OCI-LY1 (cell line): ENCODE measurements at regions not wholly inside any gene's neighbourhood (a gene's known extent, or its start where the extent isn't known, plus 50 kb on each side); places are given as distances from the start of the nearest gene placed in this dataset.

Experiments used
- H2AFZ ChIP-seq: fragments of 200-600 bp; sonication (generic), shearing (Covaris generic); 2 replicates; pipeline ENCODE4 v1.6.0; 2014; ENCODE audit warnings: antibody characterized with exemption, mild to moderate bottlenecking, low read length
- H3F3A ChIP-seq: fragments of 200-600 bp; sonication (generic), shearing (Covaris generic); 2 replicates; pipeline ENCODE4 v1.6.0; 2014; ENCODE audit warnings: mild to moderate bottlenecking, antibody characterized with exemption, low read length, moderate library complexity; ENCODE audit not compliant: insufficient read depth
- H3K27ac ChIP-seq: fragments of 200-600 bp; sonication (generic); 2 replicates; pipeline ENCODE4 v1.5.1; 2014; ENCODE audit warnings: low read length, mixed run types, mild to moderate bottlenecking, low read depth; ENCODE audit not compliant: poor library complexity, severe bottlenecking
- H3K27me3 ChIP-seq: fragments of 200-600 bp; sonication (generic); 2 replicates; pipeline ENCODE4 v1.6.0; 2014; ENCODE audit warnings: antibody characterized with exemption, mild to moderate bottlenecking, low read length, moderate library complexity; ENCODE audit not compliant: insufficient read depth
- H3K36me3 ChIP-seq: fragments of 200-600 bp; sonication (generic); 2 replicates; pipeline ENCODE4 v1.6.1; 2014; ENCODE audit warnings: mild to moderate bottlenecking, antibody characterized with exemption, low read length, moderate library complexity, mixed read lengths; ENCODE audit not compliant: insufficient read depth
- H3K4me1 ChIP-seq: fragments of 200-600 bp; sonication (generic); 2 replicates; pipeline ENCODE4 v1.5.1; 2014; ENCODE audit warnings: mild to moderate bottlenecking, low read length, moderate library complexity; ENCODE audit not compliant: insufficient read depth, severe bottlenecking
- H3K4me2 ChIP-seq: fragments of 200-600 bp; sonication (generic), shearing (Covaris generic); 2 replicates; pipeline ENCODE4 v1.6.1; 2014; ENCODE audit warnings: low read length
- H3K4me3 ChIP-seq: fragments of 200-600 bp; sonication (generic); 2 replicates; pipeline ENCODE4 v1.5.1; 2014; ENCODE audit warnings: low read length, low read depth, mild to moderate bottlenecking, mixed read lengths; ENCODE audit not compliant: poor library complexity, severe bottlenecking
- H3K79me2 ChIP-seq: fragments of 200-600 bp; shearing (Covaris generic); 2 replicates; pipeline ENCODE4 v1.6.1; 2016; ENCODE audit warnings: mixed run types, low read length, mixed read lengths; ENCODE audit not compliant: insufficient read depth
- H3K9ac ChIP-seq: fragments of 200-600 bp; sonication (generic), shearing (Covaris generic); 2 replicates; pipeline ENCODE4 v1.6.1; 2014; ENCODE audit warnings: mild to moderate bottlenecking, low read length, mixed read lengths
- H3K9me2 ChIP-seq: fragments of 200-600 bp; sonication (generic), shearing (Covaris generic); 2 replicates; pipeline ENCODE4 v1.6.1; 2014; ENCODE audit warnings: low read depth, mild to moderate bottlenecking, low read length, mixed read lengths
- H3K9me3 ChIP-seq: fragments of 200-600 bp; shearing (Covaris generic); 2 replicates; pipeline ENCODE4 v1.6.1; 2014; ENCODE audit warnings: low read length, mixed read lengths
- H4K20me1 ChIP-seq: fragments of 200-600 bp; sonication (generic), shearing (Covaris generic); 2 replicates; pipeline ENCODE4 v1.6.0; 2016; ENCODE audit warnings: mild to moderate bottlenecking, low read length; ENCODE audit not compliant: insufficient read depth
- EZH2 ChIP-seq: fragments of 200-600 bp; sonication (generic), shearing (Covaris generic); IDR thresholded peaks from 2 replicates; pipeline ENCODE4 v1.8.0; 2017; ENCODE audit warnings: borderline replicate concordance, mixed run types, mild to moderate bottlenecking, antibody characterized with exemption, low read length, moderate library complexity, mixed read lengths
- TF ChIP-seq, protein P1 (sequence below): fragments of 200-600 bp; sonication (generic), shearing (Covaris generic); IDR thresholded peaks from 2 replicates; pipeline ENCODE4 v1.5.1; 2017; ENCODE audit warnings: mild to moderate bottlenecking, antibody characterized with exemption, low read length, moderate library complexity, mixed read lengths

DNA sequence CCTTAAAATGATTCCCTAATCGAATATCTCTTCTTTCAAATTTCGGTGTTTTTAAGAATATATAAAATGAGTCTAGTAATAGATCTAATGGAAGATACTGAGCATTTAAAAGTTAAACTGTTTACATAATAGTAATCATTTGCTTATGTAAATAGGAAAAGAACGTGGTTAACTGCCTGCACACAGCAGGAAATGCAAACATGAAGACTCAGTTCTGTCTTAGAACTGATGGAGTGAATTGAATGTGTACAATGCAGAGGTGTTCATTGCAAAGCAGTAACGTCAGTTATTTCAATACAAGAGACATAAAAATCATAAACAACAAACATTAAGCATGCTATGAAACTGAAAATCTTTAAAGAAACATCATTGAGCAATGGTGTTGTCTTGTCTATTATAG lies 359.4 kb upstream of the ADAMTS5 start:
- no peaks in the 10 kb centered on the region for H3K9me3 ChIP-seq
- H3K27me3 ChIP-seq: no peaks in the 10 kb centered on the region
- H3F3A ChIP-seq: no peaks in the 10 kb centered on the region
- H3K4me1 ChIP-seq: no peaks in the 10 kb centered on the region
- no peak overlapping the region for H2AFZ ChIP-seq
- H3K9ac ChIP-seq: no peak overlapping the region
- H4K20me1 ChIP-seq: no peaks in the 10 kb centered on the region
- H3K4me2 ChIP-seq: no peak overlapping the region
- no peak overlapping the region for H3K27ac ChIP-seq
- no peaks in the 10 kb centered on the region for H3K36me3 ChIP-seq
- no peak overlapping the region for H3K4me3 ChIP-seq
- TF ChIP-seq, protein P1, sequence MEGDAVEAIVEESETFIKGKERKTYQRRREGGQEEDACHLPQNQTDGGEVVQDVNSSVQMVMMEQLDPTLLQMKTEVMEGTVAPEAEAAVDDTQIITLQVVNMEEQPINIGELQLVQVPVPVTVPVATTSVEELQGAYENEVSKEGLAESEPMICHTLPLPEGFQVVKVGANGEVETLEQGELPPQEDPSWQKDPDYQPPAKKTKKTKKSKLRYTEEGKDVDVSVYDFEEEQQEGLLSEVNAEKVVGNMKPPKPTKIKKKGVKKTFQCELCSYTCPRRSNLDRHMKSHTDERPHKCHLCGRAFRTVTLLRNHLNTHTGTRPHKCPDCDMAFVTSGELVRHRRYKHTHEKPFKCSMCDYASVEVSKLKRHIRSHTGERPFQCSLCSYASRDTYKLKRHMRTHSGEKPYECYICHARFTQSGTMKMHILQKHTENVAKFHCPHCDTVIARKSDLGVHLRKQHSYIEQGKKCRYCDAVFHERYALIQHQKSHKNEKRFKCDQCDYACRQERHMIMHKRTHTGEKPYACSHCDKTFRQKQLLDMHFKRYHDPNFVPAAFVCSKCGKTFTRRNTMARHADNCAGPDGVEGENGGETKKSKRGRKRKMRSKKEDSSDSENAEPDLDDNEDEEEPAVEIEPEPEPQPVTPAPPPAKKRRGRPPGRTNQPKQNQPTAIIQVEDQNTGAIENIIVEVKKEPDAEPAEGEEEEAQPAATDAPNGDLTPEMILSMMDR: no peak
- no peak for TF ChIP-seq EZH2
- no peaks in the 10 kb centered on the region for H3K79me2 ChIP-seq
- no peaks in the 10 kb centered on the region for H3K9me2 ChIP-seq

DNA sequence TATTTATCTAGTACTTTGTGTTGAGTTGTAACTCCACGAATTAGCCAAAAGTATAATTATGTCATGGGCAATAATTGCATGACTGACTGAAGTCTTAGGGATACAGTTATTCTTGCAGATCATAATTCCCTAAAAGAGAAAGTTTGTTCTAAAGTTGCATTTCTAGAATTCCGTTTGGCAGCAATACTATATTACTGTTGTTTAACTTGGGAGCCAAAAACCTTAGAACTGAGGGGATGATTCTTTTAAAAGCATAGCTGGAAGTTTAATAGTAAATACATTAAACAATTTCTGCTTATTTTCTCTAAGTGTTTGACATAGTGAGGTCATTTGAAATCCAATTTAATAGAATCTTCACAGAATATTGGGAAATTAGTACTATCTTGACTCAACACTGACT lies 356.4 kb upstream of the ADAMTS5 start:
- TF ChIP-seq EZH2: no peak
- TF ChIP-seq, protein P1: no peak
- H3K4me2 ChIP-seq: no peak overlapping the region
- no peak overlapping the region for H3K4me3 ChIP-seq
- H4K20me1 ChIP-seq: no peaks in the 10 kb centered on the region
- H3K36me3 ChIP-seq: no peaks in the 10 kb centered on the region
- no peaks in the 10 kb centered on the region for H3K27me3 ChIP-seq
- H3K27ac ChIP-seq: no peak overlapping the region
- H3K79me2 ChIP-seq: no peaks in the 10 kb centered on the region
- no peak overlapping the region for H2AFZ ChIP-seq
- no peaks in the 10 kb centered on the region for H3K9me3 ChIP-seq
- no peak overlapping the region for H3K9ac ChIP-seq
- H3K9me2 ChIP-seq: no peaks in the 10 kb centered on the region
- no peaks in the 10 kb centered on the region for H3F3A ChIP-seq
- H3K4me1 ChIP-seq: no peaks in the 10 kb centered on the region

DNA sequence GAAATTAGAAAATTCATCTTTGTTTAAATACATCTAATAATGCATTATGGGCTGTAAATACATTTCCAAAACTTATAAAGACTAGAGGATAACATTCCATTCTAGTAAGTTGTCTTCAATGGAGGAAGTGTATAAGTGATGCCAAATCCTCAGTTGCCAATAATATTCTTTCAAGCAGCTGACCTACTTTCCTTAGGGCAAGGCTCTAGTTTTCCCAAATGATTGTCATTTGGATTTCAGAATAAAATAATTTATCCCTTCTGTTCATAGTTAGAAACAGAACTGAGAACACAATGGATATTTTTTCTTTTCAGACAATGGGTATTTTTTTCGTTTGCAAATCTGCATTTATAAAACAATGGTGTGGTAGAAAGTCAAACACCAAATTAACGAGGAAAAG lies 354.9 kb upstream of the ADAMTS5 start:
- no peaks in the 10 kb centered on the region for H3K9me3 ChIP-seq
- H3K4me2 ChIP-seq: no peak overlapping the region
- H3K9me2 ChIP-seq: no peaks in the 10 kb centered on the region
- TF ChIP-seq EZH2: no peak
- TF ChIP-seq, protein P1: no peak
- H3K27ac ChIP-seq: no peak overlapping the region
- no peaks in the 10 kb centered on the region for H4K20me1 ChIP-seq
- H3K27me3 ChIP-seq: no peaks in the 10 kb centered on the region
- H3K4me1 ChIP-seq: no peaks in the 10 kb centered on the region
- H3K36me3 ChIP-seq: no peaks in the 10 kb centered on the region
- H3K4me3 ChIP-seq: no peak overlapping the region
- no peak overlapping the region for H2AFZ ChIP-seq
- H3K79me2 ChIP-seq: no peaks in the 10 kb centered on the region
- no peak overlapping the region for H3K9ac ChIP-seq
- H3F3A ChIP-seq: no peaks in the 10 kb centered on the region
